RWPE1 (cell line): ENCODE measurements at regions not wholly inside any gene's neighbourhood (a gene's known extent, or its start where the extent isn't known, plus 50 kb on each side); places are given as distances from the start of the nearest gene placed in this dataset.

Experiments used
- CTCF ChIA-PET: fragments of 350-600 bp; sonication (Branson Sonifier 250); formaldehyde crosslinking; extraction: SDS; loops from one replicate; lab custom pipeline; 2021; lab: Yijun Ruan, JAX
- POLR2A ChIA-PET: fragments of 400-600 bp; formaldehyde crosslinking; extraction: SDS; loops from one replicate; lab custom pipeline; 2020; ENCODE audit warnings: antibody characterized with exemption; ENCODE audit not compliant: low non-redundant PET; lab: Yijun Ruan, JAX
- DNase-seq: peaks from one replicate; pipeline ENCODE4 v3.0.0; 2012; ENCODE audit warnings: low spot score
- H3K27ac ChIP-seq: fragments of 450-650 bp; 2 replicates; pipeline ENCODE4 v1.5.1; 2017
- TF ChIP-seq, protein P1 (sequence below): fragments of 450-650 bp; conservative IDR thresholded peaks from 2 replicates; pipeline ENCODE4 v1.5.1; 2017; ENCODE audit warnings: low read depth, mild to moderate bottlenecking

DNA sequence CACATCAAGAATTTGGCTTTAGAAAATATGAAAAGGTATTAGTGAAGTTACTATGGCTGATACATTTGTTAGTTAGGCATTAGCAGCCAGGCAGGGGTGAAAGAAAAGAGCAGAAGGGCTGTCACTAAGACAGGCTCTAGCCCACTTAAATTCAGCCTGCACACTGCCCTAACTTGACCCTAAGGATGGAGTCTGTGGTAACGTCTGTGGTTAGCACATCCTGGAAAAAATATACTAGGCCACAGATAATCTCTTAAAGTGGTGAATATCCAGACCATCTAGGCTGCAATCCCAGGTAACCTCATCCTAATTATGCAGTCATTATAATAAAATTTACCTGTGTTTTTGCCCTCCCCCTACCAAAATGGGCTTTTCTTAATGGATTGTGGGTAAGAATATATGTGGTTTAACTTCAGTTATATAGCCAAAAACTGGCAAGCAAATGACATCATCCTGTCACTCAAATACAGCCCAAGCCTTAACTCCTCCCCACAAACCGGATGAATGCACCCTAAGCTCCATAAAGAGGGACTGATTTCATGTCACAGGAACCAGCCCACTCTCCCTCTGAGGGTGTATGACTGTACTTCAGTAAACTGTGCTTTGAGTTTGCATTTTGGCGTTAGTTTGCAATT lies 440.9 kb downstream of the LRFN5 start:
- TF ChIP-seq, protein P1, sequence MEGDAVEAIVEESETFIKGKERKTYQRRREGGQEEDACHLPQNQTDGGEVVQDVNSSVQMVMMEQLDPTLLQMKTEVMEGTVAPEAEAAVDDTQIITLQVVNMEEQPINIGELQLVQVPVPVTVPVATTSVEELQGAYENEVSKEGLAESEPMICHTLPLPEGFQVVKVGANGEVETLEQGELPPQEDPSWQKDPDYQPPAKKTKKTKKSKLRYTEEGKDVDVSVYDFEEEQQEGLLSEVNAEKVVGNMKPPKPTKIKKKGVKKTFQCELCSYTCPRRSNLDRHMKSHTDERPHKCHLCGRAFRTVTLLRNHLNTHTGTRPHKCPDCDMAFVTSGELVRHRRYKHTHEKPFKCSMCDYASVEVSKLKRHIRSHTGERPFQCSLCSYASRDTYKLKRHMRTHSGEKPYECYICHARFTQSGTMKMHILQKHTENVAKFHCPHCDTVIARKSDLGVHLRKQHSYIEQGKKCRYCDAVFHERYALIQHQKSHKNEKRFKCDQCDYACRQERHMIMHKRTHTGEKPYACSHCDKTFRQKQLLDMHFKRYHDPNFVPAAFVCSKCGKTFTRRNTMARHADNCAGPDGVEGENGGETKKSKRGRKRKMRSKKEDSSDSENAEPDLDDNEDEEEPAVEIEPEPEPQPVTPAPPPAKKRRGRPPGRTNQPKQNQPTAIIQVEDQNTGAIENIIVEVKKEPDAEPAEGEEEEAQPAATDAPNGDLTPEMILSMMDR = no peak
- ChIA-PET CTCF (interaction anchor here (0.6 kb wide), 1 partner anchor 1228 kb away, joined by 3 read pairs; no protein-coding TSS in a partner anchor), POLR2A (no interaction called here)
- H3K27ac ChIP-seq = no peak overlapping the region
- no peak for DNase-seq

DNA sequence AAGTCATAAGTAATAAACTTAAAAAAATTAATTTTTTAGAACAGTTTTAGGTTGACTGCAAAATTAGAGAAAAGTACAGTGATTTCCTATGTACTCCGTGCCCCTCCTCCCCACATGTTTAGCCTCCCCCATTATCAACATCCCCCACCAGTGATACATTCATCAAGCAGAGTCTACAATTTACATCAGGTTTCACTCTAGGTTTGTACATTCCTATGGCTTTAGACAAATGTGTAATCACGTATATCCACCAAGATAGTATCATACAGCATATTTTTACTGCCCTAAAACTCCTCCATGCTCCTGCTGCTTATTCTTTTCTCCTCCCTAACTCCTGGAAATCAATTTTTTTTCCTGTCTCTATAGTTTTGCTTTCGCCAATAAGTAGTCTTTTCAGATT lies 438.7 kb downstream of the LRFN5 start:
- TF ChIP-seq, protein P1 = no peak
- CTCF ChIA-PET = no interaction called here
- POLR2A ChIA-PET = no interaction called here
- no peak overlapping the region for H3K27ac ChIP-seq
- DNase-seq = no peak

DNA sequence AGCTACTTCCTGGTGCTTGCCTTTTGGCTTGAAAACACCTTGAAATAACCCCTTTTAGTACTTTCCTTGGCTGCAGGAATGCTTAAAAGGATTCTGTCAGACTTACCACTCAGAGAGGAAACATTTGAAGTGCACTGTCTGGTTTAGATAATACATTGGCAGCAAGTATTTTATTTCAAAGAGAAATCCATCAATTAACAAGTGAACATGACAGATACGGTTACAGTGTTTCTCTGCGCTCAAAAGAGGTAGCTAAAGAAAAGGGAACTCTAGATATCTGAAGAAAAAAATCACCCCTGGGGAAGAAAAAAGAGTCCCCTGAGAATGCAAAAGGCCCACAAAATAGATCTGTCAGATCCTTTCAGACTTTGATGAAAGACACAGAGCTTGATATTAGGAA lies 421.9 kb downstream of the LRFN5 start:
- ChIA-PET CTCF (no interaction called here), POLR2A (no interaction called here)
- TF ChIP-seq, protein P1 = no peak
- H3K27ac ChIP-seq = no peak overlapping the region
- no peak for DNase-seq

DNA sequence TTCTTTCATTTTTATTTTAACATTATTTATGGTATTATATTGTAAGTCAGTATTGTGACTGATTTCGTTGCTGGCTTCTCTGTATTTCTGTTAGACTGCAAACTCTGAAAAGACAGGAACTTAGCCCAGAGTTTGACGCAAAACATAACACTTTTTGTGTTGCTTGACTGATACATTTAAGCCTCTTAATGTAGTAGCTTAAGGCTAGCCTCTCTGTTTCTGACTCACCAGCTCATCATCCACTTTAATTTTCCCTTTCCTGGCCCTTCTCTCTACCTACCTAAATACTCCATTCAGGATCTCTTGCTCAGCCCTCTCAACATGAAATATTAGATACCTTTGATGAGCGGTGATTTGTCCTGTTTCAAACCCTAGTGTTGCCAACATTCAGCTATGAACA lies 420.6 kb downstream of the LRFN5 start:
- H3K27ac ChIP-seq = no peak overlapping the region
- ChIA-PET POLR2A (no interaction called here), CTCF (no interaction called here)
- DNase-seq = no peak
- TF ChIP-seq, protein P1 = no peak

DNA sequence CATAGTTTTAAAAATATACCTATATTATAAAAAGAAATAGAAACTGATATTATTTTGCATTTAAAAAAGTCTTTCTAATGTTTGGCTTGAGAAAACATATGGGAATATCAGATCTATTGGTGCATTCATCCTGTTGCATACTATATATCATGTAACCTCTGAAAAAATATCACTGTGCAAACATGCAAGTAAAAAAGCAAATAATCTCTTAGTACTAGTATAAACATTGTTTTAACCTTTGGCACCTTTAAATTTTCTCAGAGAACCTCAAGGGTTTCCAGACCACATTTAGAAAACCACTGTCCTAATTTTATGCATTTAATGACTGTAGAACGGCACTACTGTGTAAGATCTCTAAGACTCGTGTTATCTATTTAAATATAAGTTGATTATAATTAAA lies 416.8 kb downstream of the LRFN5 start:
- no peak for DNase-seq
- H3K27ac ChIP-seq = no peak overlapping the region
- CTCF ChIA-PET = no interaction called here
- POLR2A ChIA-PET = no interaction called here
- TF ChIP-seq, protein P1 = no peak

DNA sequence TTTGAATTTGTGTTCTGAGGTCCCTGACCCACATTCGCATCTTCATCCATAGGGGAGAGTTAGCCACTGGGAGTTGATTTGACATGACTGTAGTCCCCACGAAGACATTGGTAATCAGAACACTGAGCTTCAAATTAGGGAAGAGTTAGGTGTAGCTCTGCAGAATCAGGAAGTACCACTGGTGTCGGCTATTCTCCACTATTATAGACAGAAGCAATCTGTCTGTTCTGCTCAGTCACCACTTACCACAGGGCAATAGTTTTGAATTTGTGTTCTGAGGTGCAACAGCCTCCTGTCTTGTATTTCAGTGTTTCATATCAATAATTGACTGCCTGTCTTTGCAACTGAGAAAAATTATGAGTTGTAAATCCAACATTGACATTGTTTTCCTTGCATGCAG lies 407.6 kb downstream of the LRFN5 start:
- TF ChIP-seq, protein P1 = no peak
- no peak overlapping the region for H3K27ac ChIP-seq
- DNase-seq = no peak
- ChIA-PET POLR2A (no interaction called here), CTCF (no interaction called here)

DNA sequence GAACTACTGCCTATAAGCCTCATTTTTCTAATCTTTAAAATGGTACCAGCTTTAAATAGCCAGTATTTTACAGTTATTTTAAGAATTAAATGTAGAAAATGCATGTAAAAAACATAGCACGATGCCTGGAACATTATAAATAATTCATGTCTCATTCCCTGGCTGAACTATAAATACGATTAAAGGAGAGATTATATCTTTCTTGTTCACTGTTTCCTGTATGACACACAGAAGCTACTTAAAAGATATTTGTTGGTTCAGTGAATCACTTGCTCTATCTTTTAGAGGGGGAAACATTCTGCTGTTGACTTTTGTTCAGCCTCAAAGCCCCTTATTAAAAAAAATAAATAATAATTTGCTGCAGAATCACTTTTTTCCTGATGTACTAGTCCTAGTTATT lies 406.9 kb downstream of the LRFN5 start:
- POLR2A ChIA-PET = no interaction called here
- CTCF ChIA-PET = no interaction called here
- H3K27ac ChIP-seq = no peak overlapping the region
- DNase-seq = no peak
- TF ChIP-seq, protein P1 = no peak
